ENCODE measurements at regions not wholly inside any gene's neighbourhood (a gene's known extent, or its start where the extent isn't known, plus 50 kb on each side); places are given as distances from the start of the nearest gene placed in this dataset.

DNA sequence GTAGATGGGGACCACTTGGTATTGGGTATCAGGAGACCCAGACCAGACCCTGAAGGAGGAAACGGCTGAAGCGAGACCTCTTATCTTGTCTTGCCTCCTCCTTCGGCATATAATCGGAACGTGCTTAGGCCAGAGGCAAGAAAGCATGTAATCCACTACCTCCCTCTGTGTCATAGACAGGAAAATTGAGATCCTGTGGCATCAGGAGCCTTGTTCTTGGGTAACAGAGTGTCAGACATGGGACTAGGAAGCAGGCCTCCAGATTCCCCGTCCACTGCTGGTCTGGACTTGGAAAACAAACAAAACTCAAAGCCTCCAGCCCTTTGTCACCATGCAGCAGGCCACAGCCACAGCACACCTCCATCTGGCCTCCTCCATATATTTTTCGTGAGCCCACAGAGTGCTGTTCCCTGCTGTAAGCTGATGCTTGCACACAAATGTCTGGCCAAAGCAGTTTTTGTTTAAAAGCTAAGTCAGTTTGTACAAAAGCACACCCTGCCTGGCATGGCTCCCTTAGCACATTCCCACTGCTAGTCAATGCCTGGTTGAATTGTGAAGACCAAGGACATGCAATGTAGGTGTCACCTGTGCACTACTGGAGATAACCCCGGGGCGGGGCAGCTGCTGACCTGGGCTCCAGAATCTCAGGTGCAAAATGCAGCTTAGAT is 510.9 kb downstream of the RPS24 start (continued):
- no peak for TF ChIP-seq REST (IDR thresholded peaks at IDR 0.05; ENCODE audit: low read depth)
- TF ChIP-seq RAD21 (IDR thresholded peaks at IDR 0.05; ENCODE audit: low read depth), result no peak

DNA sequence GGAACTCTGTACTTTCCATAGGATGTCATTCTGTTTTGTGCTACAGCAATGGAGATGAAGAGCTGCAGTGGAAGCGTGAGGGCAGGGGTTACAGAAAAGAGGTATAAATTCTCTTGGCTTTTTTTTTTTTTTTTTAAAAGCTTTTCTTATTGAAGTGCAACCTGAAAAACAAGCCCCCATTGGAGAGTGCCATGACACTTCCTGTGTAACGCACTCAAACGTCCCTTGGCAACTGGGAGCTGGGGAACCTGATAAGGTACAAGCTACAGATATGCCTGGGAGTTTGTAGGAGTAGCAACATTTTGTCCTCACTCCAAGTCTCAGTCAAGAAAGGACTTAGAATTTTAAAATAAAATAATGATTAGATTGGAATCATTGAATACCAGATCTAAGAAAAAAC is 512.1 kb downstream of the RPS24 start:
- H2AFZ ChIP-seq (ENCODE audit: low read depth, low read length, poor library complexity, severe bottlenecking), result peak overlapping the region; percentile 16
- peaks cover 23% of the 10 kb centered on the region; the same call in 1 of the 2 replicates for H3K27me3 ChIP-seq (ENCODE audit: insufficient read depth, low read length)
- no peaks in the 10 kb centered on the region for H3K36me3 ChIP-seq (ENCODE audit: control insufficient read depth in 1 of 2, insufficient read depth in 2 of 2, low read length in 2 of 2)
- TF ChIP-seq ELF1 (IDR thresholded peaks at IDR 0.05; ENCODE audit: borderline replicate concordance, low read depth) (peak; percentile 53), YY1 (IDR thresholded peaks at IDR 0.05; ENCODE audit: extremely low read depth, insufficient replicate concordance, low read depth, low read length) (peak; percentile 90), JUND (IDR thresholded peaks at IDR 0.05) (no peak)
- H3K4me1 ChIP-seq (ENCODE audit: control insufficient read depth in 1 of 2, insufficient read depth in 2 of 2, low read length in 2 of 2), result no peaks in the 10 kb centered on the region
- no peak overlapping the region for H3K9ac ChIP-seq (ENCODE audit: low read length)
- intact Hi-C loops (cut with micrococcal nuclease), result no loop called here
- POLR2A ChIA-PET, result no interaction called here
- CTCF ChIA-PET, result no interaction called here
- ATAC-seq (no peak), DNase-seq (ENCODE audit: low read depth, low spot score) (peak; percentile 32)
- no peak overlapping the region for H3K27ac ChIP-seq (ENCODE audit: low read depth, low read length)
- H4K20me1 ChIP-seq (ENCODE audit: insufficient read depth), result no peaks in the 10 kb centered on the region
- no TSS peak for BruUV-seq (replicated peaks)
- no peaks in the 10 kb centered on the region for H3K9me2 ChIP-seq (ENCODE audit: insufficient read depth)
- no peak overlapping the region for H3K4me2 ChIP-seq (ENCODE audit: low read length)
- RAD21 ChIA-PET (ENCODE audit: low non-redundant PET in 1 of 2, low total read pairs in 2 of 2, uncharacterized antibody in 2 of 2, unreplicated experiment in 2 of 2), result no interaction called here
- no peak overlapping the region for H3K4me3 ChIP-seq (replicated peaks in 1 of 2; ENCODE audit: low read depth in 1 of 2, low read length in 2 of 2)
- no peaks in the 10 kb centered on the region for H3K79me2 ChIP-seq (ENCODE audit: insufficient read depth, low read length)
- H3K9me3 ChIP-seq (ENCODE audit: control insufficient read depth in 1 of 2, insufficient read depth in 1 of 2, low read depth in 1 of 2, low read length in 2 of 2), result no peaks in the 10 kb centered on the region

Measured in HCT116 (cell line).